T-helper 2 cell treated with Interferon-gamma antibody and Interleukin-4, amounts not matched to agents 5 μg/mL and 100 μg/mL, for 36 hours (primary cell): ENCODE measurements at regions not wholly inside any gene's neighbourhood (a gene's known extent, or its start where the extent isn't known, plus 50 kb on each side); places are given as distances from the start of the nearest gene placed in this dataset.

Experiments used
- DNase-seq: peaks from one replicate; pipeline ENCODE4 v3.0.0; 2021; ENCODE audit warnings: low spot score
- H3K27ac Mint-ChIP-seq: one replicate; pipeline ENCODE4 v1.8.0; 2021; ENCODE audit warnings: mild to moderate bottlenecking, mixed read lengths
- H3K27me3 Mint-ChIP-seq: one replicate; pipeline ENCODE4 v1.8.0; 2021; ENCODE audit warnings: low read depth, mixed read lengths
- H3K36me3 Mint-ChIP-seq: one replicate; pipeline ENCODE4 v1.8.0; 2021; ENCODE audit warnings: low read depth, mixed read lengths
- H3K4me1 Mint-ChIP-seq: one replicate; pipeline ENCODE4 v1.8.0; 2021; ENCODE audit warnings: low read depth, mixed read lengths
- H3K4me3 Mint-ChIP-seq: one replicate; pipeline ENCODE4 v1.8.0; 2022; ENCODE audit warnings: mild to moderate bottlenecking, moderate library complexity, mixed read lengths
- H3K9me3 Mint-ChIP-seq: one replicate; pipeline ENCODE4 v1.8.0; 2021; ENCODE audit warnings: mixed read lengths

- Mint-ChIP-seq H3K27ac (no peak overlapping the region), H3K4me1 (no peaks in the 10 kb centered on the region), H3K9me3 (no peaks in the 10 kb centered on the region), H3K27me3 (peaks cover 24% of the 10 kb centered on the region), H3K36me3 (no peaks in the 10 kb centered on the region), H3K4me3 (no peak overlapping the region)
- DNase-seq = no peak
These were observed 137.3 kb upstream of the FRMD4A start for GRCh38 chr10:14468023-14468441.

DNA sequence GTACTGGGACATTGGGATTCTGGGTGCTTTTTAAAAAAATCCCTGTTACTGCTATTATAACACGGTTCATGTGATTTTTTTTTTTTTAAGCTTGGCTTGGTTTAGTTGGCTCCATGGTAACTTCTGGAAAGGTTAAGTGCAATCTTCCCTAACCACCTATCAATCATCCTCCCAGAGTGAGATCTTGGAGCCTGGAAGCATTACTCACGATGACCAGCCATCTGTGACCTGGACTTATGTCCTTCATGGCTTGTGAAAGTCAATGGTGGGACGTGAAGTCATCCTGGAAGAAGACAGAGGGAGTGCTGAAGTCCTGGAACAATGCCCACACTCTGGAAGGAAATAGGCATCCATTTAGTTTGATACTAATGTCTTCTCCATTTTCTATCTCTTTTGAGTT is 135.5 kb upstream of the FRMD4A start:
- Mint-ChIP-seq H3K9me3 (no peaks in the 10 kb centered on the region), H3K36me3 (no peaks in the 10 kb centered on the region), H3K4me1 (no peaks in the 10 kb centered on the region), H3K27ac (no peak overlapping the region), H3K27me3 (peaks cover 18% of the 10 kb centered on the region), H3K4me3 (no peak overlapping the region)
- DNase-seq = no peak

DNA sequence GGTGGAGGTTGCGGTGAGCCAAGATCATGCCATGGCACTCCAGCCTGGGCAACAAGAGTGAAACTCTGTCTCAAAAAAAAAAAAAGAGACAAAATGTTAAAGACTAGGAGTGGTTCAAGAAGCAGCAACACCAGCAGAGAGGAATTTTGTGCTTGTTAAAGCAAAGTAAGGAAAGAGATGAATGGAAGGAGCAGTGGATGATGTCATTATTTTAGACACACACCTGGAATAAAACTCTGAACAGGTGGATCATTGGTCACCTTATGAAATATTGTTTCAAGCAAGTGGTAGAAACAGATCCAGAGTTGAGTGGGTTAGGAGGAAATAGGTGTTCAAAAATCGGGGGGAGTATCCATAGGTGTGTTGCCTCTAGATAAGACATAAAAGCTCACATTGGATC is 129.7 kb upstream of the FRMD4A start:
- DNase-seq = no peak
- Mint-ChIP-seq H3K4me3 (no peak overlapping the region), H3K36me3 (no peaks in the 10 kb centered on the region), H3K27ac (no peak overlapping the region), H3K27me3 (peaks cover 6% of the 10 kb centered on the region), H3K9me3 (no peaks in the 10 kb centered on the region), H3K4me1 (no peaks in the 10 kb centered on the region)

- Mint-ChIP-seq H3K4me3 (no peak overlapping the region), H3K4me1 (no peaks in the 10 kb centered on the region), H3K27ac (no peak overlapping the region), H3K27me3 (peaks cover 6% of the 10 kb centered on the region), H3K9me3 (no peaks in the 10 kb centered on the region), H3K36me3 (no peaks in the 10 kb centered on the region)
- DNase-seq = no peak
These were observed 128.9 kb upstream of the FRMD4A start for GRCh38 chr10:14459665-14460064.

- H3K27me3 Mint-ChIP-seq = peaks cover 5% of the 10 kb centered on the region
- H3K36me3 Mint-ChIP-seq = no peaks in the 10 kb centered on the region
- H3K4me3 Mint-ChIP-seq = no peak overlapping the region
- no peaks in the 10 kb centered on the region for H3K4me1 Mint-ChIP-seq
- DNase-seq = no peak
- no peak overlapping the region for H3K27ac Mint-ChIP-seq
- H3K9me3 Mint-ChIP-seq = no peaks in the 10 kb centered on the region
These were observed 126.1 kb upstream of the FRMD4A start for GRCh38 chr10:14456870-14457266.

- H3K27ac Mint-ChIP-seq = no peak overlapping the region
- no peak for DNase-seq
These were observed 125.6 kb upstream of the FRMD4A start for GRCh38 chr10:14456218-14456869.

GRCh38 chr10:14454629-14455028 is 123.9 kb upstream of the FRMD4A start:
- Mint-ChIP-seq H3K27ac (no peak overlapping the region), H3K4me3 (no peak overlapping the region), H3K4me1 (no peaks in the 10 kb centered on the region), H3K27me3 (peaks cover 4% of the 10 kb centered on the region), H3K36me3 (no peaks in the 10 kb centered on the region), H3K9me3 (no peaks in the 10 kb centered on the region)
- DNase-seq = no peak

More at GRCh38 chr10:14456218-14456869, 125.6 kb upstream of the FRMD4A start:
- H3K4me1 Mint-ChIP-seq = no peaks in the 10 kb centered on the region
- H3K4me3 Mint-ChIP-seq = no peak overlapping the region
- no peaks in the 10 kb centered on the region for H3K9me3 Mint-ChIP-seq
- peaks cover 4% of the 10 kb centered on the region for H3K27me3 Mint-ChIP-seq
- no peaks in the 10 kb centered on the region for H3K36me3 Mint-ChIP-seq

DNA sequence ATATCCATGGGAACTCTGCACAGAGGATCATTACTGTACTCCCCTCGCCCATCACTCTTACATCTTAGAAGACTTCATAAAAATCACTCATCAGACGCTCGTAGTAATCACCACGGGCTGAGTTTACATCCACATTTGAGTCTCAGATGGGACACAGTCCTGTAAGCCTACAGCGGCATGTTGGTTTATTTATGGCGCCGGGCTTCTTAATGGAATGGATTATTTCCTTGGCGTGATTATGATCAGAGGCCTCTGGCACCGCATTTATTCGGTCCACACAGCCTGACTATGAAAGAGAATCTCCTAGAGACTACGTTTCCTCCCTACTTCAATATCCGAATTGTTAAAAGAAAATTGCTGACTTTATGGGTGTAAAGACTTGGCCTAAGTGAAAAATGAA is 123.5 kb upstream of the FRMD4A start:
- Mint-ChIP-seq H3K4me3 (no peak overlapping the region), H3K27me3 (peaks cover 4% of the 10 kb centered on the region), H3K4me1 (no peaks in the 10 kb centered on the region), H3K36me3 (no peaks in the 10 kb centered on the region), H3K9me3 (no peaks in the 10 kb centered on the region), H3K27ac (no peak overlapping the region)
- DNase-seq = no peak

DNA sequence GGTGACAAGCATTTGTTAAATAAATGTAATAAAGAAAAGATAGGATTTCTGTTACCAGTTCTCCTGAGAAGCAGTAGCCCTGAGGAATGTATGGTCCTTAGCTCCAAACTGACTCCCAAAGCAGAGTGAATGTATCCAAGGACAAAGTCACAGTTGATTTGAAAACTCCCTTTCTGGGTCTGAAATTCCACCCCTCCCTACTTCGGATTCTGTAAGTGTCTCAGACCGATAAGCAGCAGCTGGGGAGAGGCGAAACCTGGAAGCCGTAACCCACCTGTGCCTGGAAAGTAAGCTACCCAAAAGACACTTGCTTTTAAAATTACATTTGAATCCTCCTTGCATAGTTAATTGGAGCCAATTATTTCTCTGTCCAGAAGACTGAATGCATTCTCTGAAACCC is 122.9 kb upstream of the FRMD4A start:
- no peaks in the 10 kb centered on the region for H3K36me3 Mint-ChIP-seq
- H3K27me3 Mint-ChIP-seq = peaks cover 4% of the 10 kb centered on the region
- H3K4me3 Mint-ChIP-seq = no peak overlapping the region
- no peak overlapping the region for H3K27ac Mint-ChIP-seq
- H3K9me3 Mint-ChIP-seq = no peaks in the 10 kb centered on the region
- DNase-seq = no peak
- H3K4me1 Mint-ChIP-seq = no peaks in the 10 kb centered on the region

DNA sequence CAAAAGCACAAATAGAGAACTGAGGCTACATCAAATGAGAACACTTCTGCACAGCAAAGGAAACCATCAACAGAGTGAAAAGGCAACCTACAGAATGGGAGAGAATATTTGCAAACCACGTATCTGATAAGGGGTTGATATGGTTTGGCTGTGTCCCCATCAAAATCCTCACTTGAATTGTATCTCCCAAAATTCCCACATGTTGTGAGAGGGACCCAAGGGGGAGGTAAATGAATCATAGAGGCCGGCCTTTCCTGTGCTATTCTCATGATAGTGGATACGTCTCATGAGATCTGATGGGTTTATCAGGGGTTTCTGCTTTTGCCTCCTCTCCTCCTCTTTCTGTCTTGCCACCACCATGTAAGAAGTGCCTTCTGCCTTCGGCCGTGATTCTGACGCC is 120.6 kb upstream of the FRMD4A start:
- Mint-ChIP-seq H3K36me3 (no peaks in the 10 kb centered on the region), H3K4me3 (no peak overlapping the region), H3K4me1 (no peaks in the 10 kb centered on the region), H3K27me3 (peaks cover 2% of the 10 kb centered on the region), H3K27ac (no peak overlapping the region), H3K9me3 (no peaks in the 10 kb centered on the region)
- no peak for DNase-seq

DNA sequence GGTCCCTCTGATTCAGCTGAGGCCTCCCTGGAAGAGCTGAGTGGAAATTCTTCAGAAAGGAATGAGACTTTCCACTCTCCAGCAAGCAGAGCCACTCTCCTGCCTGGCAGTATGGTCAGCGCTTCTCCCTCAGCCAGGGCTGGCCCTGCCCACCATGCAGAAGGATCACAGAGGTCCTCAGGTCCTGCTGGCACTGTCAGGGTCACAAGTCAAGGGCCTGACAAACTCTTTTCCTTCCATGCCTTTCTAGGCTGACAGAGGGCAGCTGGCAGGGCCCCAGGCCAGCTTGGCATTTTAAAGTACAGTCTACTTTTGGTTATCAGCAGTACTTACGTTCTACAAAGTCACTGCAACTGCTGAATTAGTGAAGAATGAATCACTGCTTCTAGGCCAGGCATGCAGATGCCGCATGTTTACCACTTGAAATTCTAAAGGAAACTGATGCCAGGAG is 119.3 kb upstream of the FRMD4A start:
- no peak for DNase-seq

DNA sequence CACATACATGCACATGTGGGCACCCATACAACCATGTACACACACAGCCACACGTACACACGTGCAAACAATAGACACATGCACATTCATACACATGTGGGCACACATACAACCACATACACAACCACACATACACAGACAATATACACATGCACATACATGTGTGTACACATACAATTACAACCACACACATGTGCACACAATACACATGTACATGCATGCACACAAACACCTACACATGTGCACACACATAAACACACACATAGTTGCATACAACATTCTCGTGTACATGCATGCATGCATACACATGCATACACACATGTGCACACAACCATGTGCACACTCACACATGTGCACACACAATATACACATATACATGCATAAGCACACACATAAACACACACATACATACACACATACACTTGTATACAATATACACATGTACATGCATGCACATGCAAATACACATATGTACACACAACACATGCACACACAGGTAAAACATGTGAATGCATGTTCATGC is 118.6 kb upstream of the FRMD4A start:
- H3K36me3 Mint-ChIP-seq = no peaks in the 10 kb centered on the region
- H3K4me1 Mint-ChIP-seq = no peaks in the 10 kb centered on the region
- DNase-seq = no peak

More for the DNA sequence above, 119.3 kb upstream of the FRMD4A start:
- no peaks in the 10 kb centered on the region for H3K36me3 Mint-ChIP-seq
- no peak overlapping the region for H3K4me3 Mint-ChIP-seq
- H3K9me3 Mint-ChIP-seq = no peaks in the 10 kb centered on the region
- no peaks in the 10 kb centered on the region for H3K4me1 Mint-ChIP-seq
- peaks cover 3% of the 10 kb centered on the region for H3K27me3 Mint-ChIP-seq
- no peak overlapping the region for H3K27ac Mint-ChIP-seq

GRCh38 chr10:14448197-14448990 is 117.7 kb upstream of the FRMD4A start:
- Mint-ChIP-seq H3K27ac (no peak overlapping the region), H3K9me3 (no peaks in the 10 kb centered on the region), H3K4me3 (no peak overlapping the region), H3K36me3 (no peaks in the 10 kb centered on the region), H3K27me3 (peaks cover 5% of the 10 kb centered on the region), H3K4me1 (no peaks in the 10 kb centered on the region)
- no peak for DNase-seq

More for the DNA sequence above, 118.6 kb upstream of the FRMD4A start:
- H3K9me3 Mint-ChIP-seq = no peaks in the 10 kb centered on the region
- peaks cover 3% of the 10 kb centered on the region for H3K27me3 Mint-ChIP-seq
- no peak overlapping the region for H3K27ac Mint-ChIP-seq
- H3K4me3 Mint-ChIP-seq = no peak overlapping the region

- Mint-ChIP-seq H3K4me1 (no peaks in the 10 kb centered on the region), H3K9me3 (no peaks in the 10 kb centered on the region), H3K27ac (no peak overlapping the region), H3K27me3 (peaks cover 5% of the 10 kb centered on the region), H3K4me3 (no peak overlapping the region), H3K36me3 (no peaks in the 10 kb centered on the region)
- DNase-seq = no peak
These were observed 116.5 kb upstream of the FRMD4A start for GRCh38 chr10:14447094-14447839.
